ENCODE measurements at regions not wholly inside any gene's neighbourhood (a gene's known extent, or its start where the extent isn't known, plus 50 kb on each side); places are given as distances from the start of the nearest gene placed in this dataset.

- Histone ChIP-seq H3K27ac (no peak overlapping the region), H3K36me3 (no peaks in the 10 kb centered on the region), H3K4me3 (no peak overlapping the region), H3K27me3 (no peaks in the 10 kb centered on the region), H3K9me3 (no peaks in the 10 kb centered on the region), H3K4me1 (peaks cover 0 to 22% (median 7%) of the 10 kb centered on the region in 4 donors)
- DNase-seq: no peak
- intact Hi-C loops (cut with DNase I; ENCODE audit: low total_unique reads): no loop called here
- TF ChIP-seq CTCF (IDR thresholded peaks at IDR 0.05): no peak
Observed at GRCh38 chr5:67283988-67284487, 87.4 kb upstream of the CD180 start.

GRCh38 chr5:67283275-67283987, 86.8 kb upstream of the CD180 start:
- no peak for DNase-seq
- no peak for TF ChIP-seq CTCF (IDR thresholded peaks at IDR 0.05)
- Histone ChIP-seq H3K4me1 (peaks cover 0 to 16% (median 5%) of the 10 kb centered on the region in 4 donors), H3K27ac (no peak overlapping the region), H3K36me3 (no peaks in the 10 kb centered on the region), H3K27me3 (no peaks in the 10 kb centered on the region), H3K4me3 (no peak overlapping the region), H3K9me3 (peaks cover 0 to 6% (median 0%) of the 10 kb centered on the region in 3 donors)
- intact Hi-C loops (cut with DNase I; ENCODE audit: low total_unique reads): no loop called here

GRCh38 chr5:67281874-67282273, 85.3 kb upstream of the CD180 start:
- TF ChIP-seq CTCF (IDR thresholded peaks at IDR 0.05): no peak
- peaks cover 0 to 10% (median 0%) of the 10 kb centered on the region in 3 donors for H3K9me3 ChIP-seq
- intact Hi-C loops (cut with DNase I; ENCODE audit: low total_unique reads): no loop called here

GRCh38 chr5:67273689-67274356, 77.2 kb upstream of the CD180 start:
- DNase-seq: no peak
- no peaks in the 10 kb centered on the region for H3K27me3 ChIP-seq
- H3K27ac ChIP-seq: no peak overlapping the region
- H3K4me1 ChIP-seq: peaks cover 0 to 20% (median 15%) of the 10 kb centered on the region in 4 donors
- intact Hi-C loops (cut with DNase I; ENCODE audit: low total_unique reads): no loop called here
- H3K9me3 ChIP-seq: peaks cover 0 to 8% (median 0%) of the 10 kb centered on the region in 3 donors
- no peak overlapping the region for H3K4me3 ChIP-seq
- TF ChIP-seq CTCF (IDR thresholded peaks at IDR 0.05): no peak
- H3K36me3 ChIP-seq: no peaks in the 10 kb centered on the region

More at GRCh38 chr5:67281874-67282273, 85.3 kb upstream of the CD180 start:
- Histone ChIP-seq H3K4me3 (no peak overlapping the region), H3K4me1 (peaks cover 0 to 6% (median 0%) of the 10 kb centered on the region in 4 donors), H3K36me3 (no peaks in the 10 kb centered on the region), H3K27me3 (no peaks in the 10 kb centered on the region), H3K27ac (no peak overlapping the region)
- DNase-seq: no peak

- Histone ChIP-seq H3K27me3 (no peaks in the 10 kb centered on the region), H3K27ac (peak overlapping the region in 1 of 2 donors; percentile 10), H3K36me3 (no peaks in the 10 kb centered on the region), H3K9me3 (no peaks in the 10 kb centered on the region), H3K4me3 (no peak overlapping the region), H3K4me1 (peaks cover 0 to 31% (median 25%) of the 10 kb centered on the region in 4 donors)
- intact Hi-C loops (cut with DNase I; ENCODE audit: low total_unique reads): no loop called here
- no peak for TF ChIP-seq CTCF (IDR thresholded peaks at IDR 0.05)
- DNase-seq: peak in 1 of 2 donors; percentile 38
Observed at GRCh38 chr5:67272453-67273130, 76.0 kb upstream of the CD180 start.

Data from tibial artery (tissue), 4 donors.